SK-N-MC (cell line): ENCODE measurements at regions not wholly inside any gene's neighbourhood (a gene's known extent, or its start where the extent isn't known, plus 50 kb on each side); places are given as distances from the start of the nearest gene placed in this dataset.

Experiments
- DNase-seq: peaks from one replicate; pipeline ENCODE4 v3.0.0-alpha.2; 2011; ENCODE audit warnings: low read depth, low spot score
- H3K27ac ChIP-seq: fragments of 200-600 bp; sonication (generic); 2 replicates; pipeline ENCODE4 v1.5.1; 2016; ENCODE audit warnings: mixed run types
- H3K36me3 ChIP-seq: fragments of 200-600 bp; sonication (generic); 2 replicates; pipeline ENCODE4 v1.6.1; 2017; ENCODE audit warnings: antibody characterized with exemption, low read length, mixed read lengths; ENCODE audit not compliant: insufficient read depth
- H3K4me3 ChIP-seq: fragments of 200-600 bp; sonication (generic); 2 replicates; pipeline ENCODE4 v1.5.1; 2016
- H3K9ac ChIP-seq: fragments of 200-600 bp; sonication (generic); 2 replicates; pipeline ENCODE4 v1.8.0; 2017; ENCODE audit warnings: mixed run types, mixed read lengths; ENCODE audit not compliant: insufficient read length
- H3K9me3 ChIP-seq: fragments of 200-600 bp; sonication (generic); 2 replicates; pipeline ENCODE4 v1.6.1; 2017; ENCODE audit warnings: low read depth, mild to moderate bottlenecking, antibody characterized with exemption, low read length, moderate library complexity, mixed read lengths
- EZH2 ChIP-seq: fragments of 200-600 bp; sonication (generic); IDR thresholded peaks from one replicate; pipeline ENCODE4 v1.6.1; 2017; ENCODE audit warnings: antibody characterized with exemption
- FOXP2 ChIP-seq: optimal IDR thresholded peaks from 2 replicates; pipeline ENCODE3; 2011; ENCODE audit warnings: mild to moderate bottlenecking, moderate library complexity; ENCODE audit not compliant: insufficient read depth; ENCODE audit errors: extremely low read length, control extremely low read depth
- POLR2AphosphoS5 ChIP-seq: IDR thresholded peaks from 2 replicates; pipeline ENCODE4 v1.6.1; 2012; ENCODE audit warnings: mild to moderate bottlenecking, low read depth, low read length, borderline replicate concordance

GRCh38 chr5:155193483-155194107, 180.0 kb downstream of the KIF4B start:
- Histone ChIP-seq H3K9me3 (no peaks in the 10 kb centered on the region), H3K36me3 (no peaks in the 10 kb centered on the region), H3K9ac (no peak overlapping the region), H3K27ac (no peak overlapping the region), H3K4me3 (no peak overlapping the region)
- TF ChIP-seq EZH2 (no peak), FOXP2 (no peak), POLR2AphosphoS5 (no peak)
- DNase-seq: no peak

GRCh38 chr5:155200608-155201007, 187.1 kb downstream of the KIF4B start:
- H3K27ac ChIP-seq: no peak overlapping the region
- TF ChIP-seq FOXP2 (no peak), EZH2 (no peak), POLR2AphosphoS5 (no peak)
- no peaks in the 10 kb centered on the region for H3K36me3 ChIP-seq
- no peaks in the 10 kb centered on the region for H3K9me3 ChIP-seq
- DNase-seq: no peak
- no peak overlapping the region for H3K4me3 ChIP-seq
- no peak overlapping the region for H3K9ac ChIP-seq

- no peak for TF ChIP-seq POLR2AphosphoS5
- no peak for DNase-seq
- H3K27ac ChIP-seq: no peak overlapping the region
- no peaks in the 10 kb centered on the region for H3K9me3 ChIP-seq
- H3K9ac ChIP-seq: no peak overlapping the region
- no peaks in the 10 kb centered on the region for H3K36me3 ChIP-seq
- no peak overlapping the region for H3K4me3 ChIP-seq
These were observed 198.2 kb downstream of the KIF4B start for GRCh38 chr5:155211764-155212163.

GRCh38 chr5:155222393-155222792, 208.8 kb downstream of the KIF4B start:
- DNase-seq: no peak

GRCh38 chr5:155229135-155229534, 215.6 kb downstream of the KIF4B start:
- no peak for TF ChIP-seq EZH2
- no peak for TF ChIP-seq FOXP2
- TF ChIP-seq POLR2AphosphoS5: no peak
- no peak for DNase-seq

More at GRCh38 chr5:155222393-155222792, 208.8 kb downstream of the KIF4B start:
- no peak overlapping the region for H3K27ac ChIP-seq
- no peaks in the 10 kb centered on the region for H3K9me3 ChIP-seq
- H3K36me3 ChIP-seq: no peaks in the 10 kb centered on the region
- H3K9ac ChIP-seq: no peak overlapping the region
- TF ChIP-seq EZH2 (no peak), FOXP2 (no peak), POLR2AphosphoS5 (no peak)
- no peak overlapping the region for H3K4me3 ChIP-seq

GRCh38 chr5:155239803-155240202, 226.2 kb downstream of the KIF4B start:
- no peaks in the 10 kb centered on the region for H3K9me3 ChIP-seq
- H3K27ac ChIP-seq: no peak overlapping the region
- H3K9ac ChIP-seq: no peak overlapping the region
- TF ChIP-seq EZH2 (no peak), FOXP2 (no peak), POLR2AphosphoS5 (no peak)
- DNase-seq: no peak
- H3K36me3 ChIP-seq: no peaks in the 10 kb centered on the region
- H3K4me3 ChIP-seq: no peak overlapping the region

More at GRCh38 chr5:155229135-155229534, 215.6 kb downstream of the KIF4B start:
- H3K9ac ChIP-seq: no peak overlapping the region
- H3K9me3 ChIP-seq: no peaks in the 10 kb centered on the region
- H3K36me3 ChIP-seq: no peaks in the 10 kb centered on the region
- no peak overlapping the region for H3K4me3 ChIP-seq
- H3K27ac ChIP-seq: no peak overlapping the region

GRCh38 chr5:155250596-155250995, 237.0 kb downstream of the KIF4B start:
- no peak overlapping the region for H3K27ac ChIP-seq
- TF ChIP-seq EZH2 (no peak), FOXP2 (no peak), POLR2AphosphoS5 (no peak)

GRCh38 chr5:155252025-155252424, 238.5 kb downstream of the KIF4B start:
- Histone ChIP-seq H3K9me3 (no peaks in the 10 kb centered on the region), H3K4me3 (no peak overlapping the region), H3K36me3 (no peaks in the 10 kb centered on the region), H3K9ac (no peak overlapping the region), H3K27ac (peak overlapping the region; percentile 65; the same call in 1 of the 2 replicates)
- TF ChIP-seq EZH2 (no peak), POLR2AphosphoS5 (no peak), FOXP2 (no peak)
- DNase-seq: no peak

More at GRCh38 chr5:155250596-155250995, 237.0 kb downstream of the KIF4B start:
- no peak for DNase-seq
- no peak overlapping the region for H3K9ac ChIP-seq
- H3K9me3 ChIP-seq: no peaks in the 10 kb centered on the region
- H3K36me3 ChIP-seq: no peaks in the 10 kb centered on the region
- no peak overlapping the region for H3K4me3 ChIP-seq

- DNase-seq: peak; percentile 81
- Histone ChIP-seq H3K9ac (no peak overlapping the region), H3K4me3 (peak overlapping the region; percentile 28), H3K9me3 (no peaks in the 10 kb centered on the region), H3K27ac (peak overlapping the region; percentile 65; the same call in 1 of the 2 replicates), H3K36me3 (no peaks in the 10 kb centered on the region)
- no peak for TF ChIP-seq FOXP2
- no peak for TF ChIP-seq EZH2
- TF ChIP-seq POLR2AphosphoS5: peak; percentile 61; the same call in 1 of the 2 replicates
These were observed 239.2 kb downstream of the KIF4B start for GRCh38 chr5:155252717-155253116.
